ENCODE measurements at regions not wholly inside any gene's neighbourhood (a gene's known extent, or its start where the extent isn't known, plus 50 kb on each side); places are given as distances from the start of the nearest gene placed in this dataset.

GRCh38 chr14:39762576-39763401 is 330.6 kb upstream of the FBXO33 start:
- no peak for TF ChIP-seq EZH2 (IDR thresholded peaks at IDR 0.05; ENCODE audit: low read length, unreplicated experiment)
- TF ChIP-seq, protein P1, sequence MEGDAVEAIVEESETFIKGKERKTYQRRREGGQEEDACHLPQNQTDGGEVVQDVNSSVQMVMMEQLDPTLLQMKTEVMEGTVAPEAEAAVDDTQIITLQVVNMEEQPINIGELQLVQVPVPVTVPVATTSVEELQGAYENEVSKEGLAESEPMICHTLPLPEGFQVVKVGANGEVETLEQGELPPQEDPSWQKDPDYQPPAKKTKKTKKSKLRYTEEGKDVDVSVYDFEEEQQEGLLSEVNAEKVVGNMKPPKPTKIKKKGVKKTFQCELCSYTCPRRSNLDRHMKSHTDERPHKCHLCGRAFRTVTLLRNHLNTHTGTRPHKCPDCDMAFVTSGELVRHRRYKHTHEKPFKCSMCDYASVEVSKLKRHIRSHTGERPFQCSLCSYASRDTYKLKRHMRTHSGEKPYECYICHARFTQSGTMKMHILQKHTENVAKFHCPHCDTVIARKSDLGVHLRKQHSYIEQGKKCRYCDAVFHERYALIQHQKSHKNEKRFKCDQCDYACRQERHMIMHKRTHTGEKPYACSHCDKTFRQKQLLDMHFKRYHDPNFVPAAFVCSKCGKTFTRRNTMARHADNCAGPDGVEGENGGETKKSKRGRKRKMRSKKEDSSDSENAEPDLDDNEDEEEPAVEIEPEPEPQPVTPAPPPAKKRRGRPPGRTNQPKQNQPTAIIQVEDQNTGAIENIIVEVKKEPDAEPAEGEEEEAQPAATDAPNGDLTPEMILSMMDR (conservative IDR thresholded peaks at IDR 0.05; ENCODE audit: low read depth, low read length), result no peak
